Panc1 (cell line): ENCODE measurements at regions not wholly inside any gene's neighbourhood (a gene's known extent, or its start where the extent isn't known, plus 50 kb on each side); places are given as distances from the start of the nearest gene placed in this dataset.

Source experiments
- ATAC-seq: fragments of 200-7000 bp; cut with Tn5 transposase; 2 replicates; pipeline ENCODE4 v1.9.1; 2020; ENCODE audit warnings: mild to moderate bottlenecking, moderate library complexity
- BruUV-seq: library from RNA; stranded (reverse); fragments of 400-500 nt; replicated peaks from 2 replicates; lab custom pipeline; 2021; lab: Mats Ljungman, UMichigan
- CTCF ChIA-PET: fragments of 300-600 bp; sonication (Branson Sonifier 250); formaldehyde crosslinking; loops from one replicate; lab custom pipeline; 2022; ENCODE audit warnings: antibody characterized with exemption; lab: Charles Lee
- POLR2A ChIA-PET: fragments of 300-600 bp; sonication (Branson Sonifier 250); formaldehyde crosslinking; loops from one replicate; lab custom pipeline; 2022; ENCODE audit warnings: antibody characterized with exemption; lab: Charles Lee
- DNase-seq: peaks from one replicate; pipeline ENCODE4 v3.0.0-alpha.2; 2010; ENCODE audit warnings: low read depth, low spot score
- H3K27ac ChIP-seq: 2 replicates; pipeline ENCODE4 v1.5.1; 2011; ENCODE audit warnings: mild to moderate bottlenecking, low read length, inconsistent platforms
- H3K27me3 ChIP-seq: fragments of 200-500 bp; sonication (Bioruptor generic); 2 replicates; pipeline ENCODE4 v1.6.0; 2014; ENCODE audit warnings: low read length, inconsistent platforms; ENCODE audit not compliant: control insufficient read depth, insufficient read depth
- H3K36me3 ChIP-seq: fragments of 200-500 bp; sonication (Bioruptor generic); 2 replicates; pipeline ENCODE4 v1.5.1; 2014; ENCODE audit warnings: inconsistent platforms, mild to moderate bottlenecking, low read length, moderate library complexity; ENCODE audit not compliant: control insufficient read depth, insufficient read depth
- H3K4me1 ChIP-seq: 2 replicates; pipeline ENCODE4 v1.5.1; 2011; ENCODE audit warnings: inconsistent platforms, mild to moderate bottlenecking, low read length, moderate library complexity; ENCODE audit not compliant: control insufficient read depth, insufficient read depth
- H3K4me3 ChIP-seq, 2 experiments: 2 replicates each; pipeline ENCODE4 v1.5.1; 2011 to 2012; ENCODE audit warnings: low read depth in 2 of 2, low read length in 2 of 2, mild to moderate bottlenecking in 2 of 2, inconsistent platforms in 1 of 2, moderate library complexity in 1 of 2
- H3K9me3 ChIP-seq: fragments of 200-500 bp; sonication (Bioruptor generic); 2 replicates; pipeline ENCODE4 v1.5.1; 2014; ENCODE audit warnings: low read depth, mild to moderate bottlenecking, inconsistent platforms, low read length, moderate library complexity; ENCODE audit not compliant: control insufficient read depth, insufficient read depth
- CTCF ChIP-seq: fragments of 450-650 bp; IDR thresholded peaks from 2 replicates; pipeline ENCODE4 v1.5.1; 2017; ENCODE audit warnings: mild to moderate bottlenecking
- POLR2AphosphoS5 ChIP-seq: IDR thresholded peaks from 2 replicates; pipeline ENCODE4 v1.6.1; 2012; ENCODE audit warnings: mild to moderate bottlenecking, low read depth, low read length, moderate library complexity
- REST ChIP-seq, 2 experiments: IDR thresholded peaks; 2 replicates each; pipeline ENCODE4 v1.6.1; 2011 to 2012; ENCODE audit warnings: low read depth in 2 of 2, control low read depth in 1 of 2, low read length in 1 of 2, mild to moderate bottlenecking in 1 of 2, moderate library complexity in 1 of 2; ENCODE audit not compliant: insufficient read depth in 1 of 2
- SIN3A ChIP-seq: IDR thresholded peaks from 2 replicates; pipeline ENCODE4 v1.6.1; 2012; ENCODE audit warnings: low read depth, mild to moderate bottlenecking, low read length, moderate library complexity, borderline replicate concordance; ENCODE audit not compliant: insufficient read depth
- TCF7L2 ChIP-seq: IDR thresholded peaks from 2 replicates; pipeline ENCODE4 v1.6.1; 2011; ENCODE audit warnings: mild to moderate bottlenecking, low read depth, low read length, inconsistent platforms
- in situ Hi-C: cut with HindIII; loops from 2 replicates; pipeline ENCODE4 v1.10.0; 2016; ENCODE audit warnings: low sequenced_read_pairs, low pct_unique_long_range_greater_than_20kb
- intact Hi-C: fragments of 100-400 bp; cut with micrococcal nuclease; formaldehyde crosslinking; loops from one replicate; pipeline ENCODE4 v1.10.0; 2022; ENCODE audit not compliant: unreplicated experiment

- intact Hi-C loops = no loop called here
- CTCF ChIA-PET = interaction anchor here (0.5 kb wide), 1 partner anchor 24 kb away, joined by 4 read pairs; no protein-coding TSS in a partner anchor
- Histone ChIP-seq H3K4me3 (no peak overlapping the region), H3K27ac (no peak overlapping the region), H3K36me3 (no peaks in the 10 kb centered on the region), H3K9me3 (no peaks in the 10 kb centered on the region), H3K27me3 (no peaks in the 10 kb centered on the region), H3K4me1 (no peaks in the 10 kb centered on the region)
- POLR2A ChIA-PET = interaction anchor here (0.6 kb wide), 1 partner anchor 10 kb away, joined by 8 read pairs; no protein-coding TSS in a partner anchor
- no peak for DNase-seq
- ATAC-seq = no peak
- no peak for TF ChIP-seq REST (IDR thresholded peaks at IDR 0.05; ENCODE audit: insufficient read depth in 1 of 2, low read depth in 2 of 2, low read length in 1 of 2)
- no peak for TF ChIP-seq SIN3A
- TF ChIP-seq POLR2AphosphoS5 = no peak
- no peak for TF ChIP-seq TCF7L2
- no peak for TF ChIP-seq CTCF
- BruUV-seq = no TSS peak
- in situ Hi-C loops = no loop called here
Observed at GRCh38 chr10:30114881-30115625, 55.7 kb upstream of the JCAD start.

GRCh38 chr10:30114401-30114800, 55.0 kb upstream of the JCAD start:
- no peaks in the 10 kb centered on the region for H3K4me1 ChIP-seq
- intact Hi-C loops = no loop called here
- H3K9me3 ChIP-seq = no peaks in the 10 kb centered on the region
- ChIA-PET POLR2A (no interaction called here), CTCF (no interaction called here)
- no peaks in the 10 kb centered on the region for H3K27me3 ChIP-seq
- ATAC-seq = no peak
- no TSS peak for BruUV-seq
- H3K4me3 ChIP-seq = no peak overlapping the region
- TF ChIP-seq POLR2AphosphoS5 = no peak
- H3K36me3 ChIP-seq = no peaks in the 10 kb centered on the region
- H3K27ac ChIP-seq = no peak overlapping the region
- no peak for DNase-seq
- in situ Hi-C loops = no loop called here
